HG02642 (cell line): ENCODE measurements at regions not wholly inside any gene's neighbourhood (a gene's known extent, or its start where the extent isn't known, plus 50 kb on each side); places are given as distances from the start of the nearest gene placed in this dataset.

Source experiments
- ATAC-seq: cut with Tn5 transposase; IDR thresholded peaks from one replicate; pipeline ENCODE4 v1.9.1; 2021; ENCODE audit warnings: mild to moderate bottlenecking; ENCODE audit not compliant: unreplicated experiment, poor library complexity

DNA sequence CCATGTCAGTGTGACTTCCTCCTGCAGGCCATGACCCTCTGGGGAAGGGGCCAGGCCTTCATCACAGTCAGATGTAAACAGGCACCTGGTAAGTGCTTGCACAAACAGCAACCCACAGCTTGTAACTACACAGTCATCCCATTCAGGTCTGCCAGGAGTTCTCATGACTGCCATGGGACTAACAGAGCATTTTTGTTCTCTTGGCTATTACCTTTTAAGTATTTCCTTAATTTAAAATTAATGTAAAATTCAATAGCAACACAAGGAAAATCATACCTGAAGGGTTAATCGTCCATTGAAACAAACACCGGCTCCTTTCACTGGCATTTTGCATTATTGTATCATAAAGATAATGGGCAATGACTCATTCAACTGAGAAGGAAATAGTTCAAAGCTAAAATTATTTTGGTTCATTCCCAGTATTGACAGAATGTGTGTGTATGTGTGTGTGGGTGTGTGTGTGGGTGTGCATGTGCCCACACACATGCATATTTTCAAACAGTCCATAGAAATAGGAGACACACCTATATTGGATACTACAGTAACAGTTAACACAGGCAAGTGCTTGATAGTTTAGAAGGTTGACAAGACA is 307.9 kb downstream of the WDR11 start:
- no peak for ATAC-seq

DNA sequence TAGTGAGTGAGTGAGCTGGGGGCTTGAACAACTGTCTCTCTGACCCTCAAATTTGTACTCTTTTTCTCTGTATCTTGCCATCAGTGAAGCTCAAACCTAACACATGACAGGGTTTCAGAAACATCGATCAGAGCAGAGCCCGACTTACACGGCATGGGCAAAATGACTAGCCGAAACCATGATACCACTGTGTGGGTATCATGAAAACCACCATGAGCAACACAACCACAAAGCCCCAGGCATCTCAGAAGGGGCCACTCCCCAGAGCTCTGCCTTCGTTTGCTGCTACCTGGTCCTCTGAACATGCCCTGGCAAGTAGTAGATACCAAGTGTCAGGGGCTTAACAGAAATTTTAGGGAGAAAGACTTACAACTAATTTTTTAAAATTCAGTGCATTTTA is 308.5 kb downstream of the WDR11 start:
- ATAC-seq = no peak

DNA sequence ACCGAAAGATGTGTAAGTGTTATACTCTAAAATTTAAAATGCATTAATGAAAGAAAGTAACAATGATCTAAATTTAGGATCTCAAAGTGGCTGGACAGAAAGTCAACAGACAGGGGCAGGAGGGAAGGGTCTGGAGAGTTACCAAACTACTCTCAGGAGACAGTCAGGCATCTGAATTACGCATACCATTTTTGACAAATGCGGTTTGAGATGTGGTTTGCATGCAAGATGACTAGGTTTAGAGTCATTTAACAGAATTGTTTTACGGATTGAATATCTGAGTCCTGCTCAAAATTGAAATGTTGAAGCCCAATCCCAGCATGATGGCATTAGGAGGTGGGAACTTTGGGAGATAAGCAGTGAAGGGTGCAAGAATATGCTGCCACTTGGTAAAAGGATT is 314.1 kb downstream of the WDR11 start:
- no peak for ATAC-seq

GRCh38 chr10:121167534-121168243 is 316.5 kb downstream of the WDR11 start:
- ATAC-seq = no peak

DNA sequence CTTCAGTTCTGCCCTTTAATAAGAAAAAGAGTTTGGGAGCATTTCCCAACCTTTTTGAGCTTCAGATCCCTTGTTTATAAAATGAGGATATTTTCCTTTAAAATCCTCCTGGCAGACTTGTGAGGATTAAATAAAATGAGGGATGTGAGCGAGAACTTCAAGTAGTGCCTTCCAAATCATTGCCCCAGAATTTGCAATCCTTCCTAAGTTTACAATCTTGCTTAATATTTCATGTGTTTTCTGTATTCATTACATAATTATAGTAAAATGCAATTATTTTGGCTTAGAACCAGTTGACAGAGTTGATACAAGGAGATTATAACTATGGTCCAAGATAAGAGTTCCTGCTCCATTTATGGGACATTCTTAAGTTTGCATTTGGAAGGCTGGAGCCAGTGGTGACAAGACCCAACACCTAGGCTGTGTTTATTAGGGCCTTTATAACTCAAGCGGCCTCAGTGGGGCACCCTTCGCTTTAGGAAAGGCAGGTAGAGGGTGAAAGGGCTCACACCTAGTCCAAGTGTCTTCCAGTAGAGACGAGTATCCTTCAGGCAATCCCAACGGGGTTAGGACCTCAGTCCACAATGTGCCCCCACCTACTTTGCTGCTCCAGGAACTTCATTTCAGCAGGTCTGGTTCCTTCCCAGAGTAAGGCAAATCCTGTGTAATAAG is 317.5 kb downstream of the WDR11 start:
- no peak for ATAC-seq

DNA sequence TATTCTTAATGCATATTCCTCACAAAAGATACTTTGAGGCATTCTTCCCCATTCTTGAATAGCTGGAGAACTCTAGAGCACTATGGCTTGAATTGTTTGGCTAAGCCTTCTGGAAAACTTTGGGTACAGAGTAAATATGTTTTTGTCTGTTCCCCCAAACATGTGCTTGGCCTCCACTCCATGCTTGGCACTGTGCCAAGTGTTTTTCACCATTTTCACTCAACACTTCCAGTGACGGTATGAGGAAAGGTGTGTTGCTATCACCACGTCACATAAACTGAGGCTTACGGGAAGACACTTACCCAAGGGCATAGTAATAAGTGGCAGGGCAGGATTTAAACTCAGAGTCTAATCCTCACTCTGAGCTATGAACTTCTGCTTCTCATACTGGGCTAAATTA is 318.2 kb downstream of the WDR11 start:
- ATAC-seq = no peak

DNA sequence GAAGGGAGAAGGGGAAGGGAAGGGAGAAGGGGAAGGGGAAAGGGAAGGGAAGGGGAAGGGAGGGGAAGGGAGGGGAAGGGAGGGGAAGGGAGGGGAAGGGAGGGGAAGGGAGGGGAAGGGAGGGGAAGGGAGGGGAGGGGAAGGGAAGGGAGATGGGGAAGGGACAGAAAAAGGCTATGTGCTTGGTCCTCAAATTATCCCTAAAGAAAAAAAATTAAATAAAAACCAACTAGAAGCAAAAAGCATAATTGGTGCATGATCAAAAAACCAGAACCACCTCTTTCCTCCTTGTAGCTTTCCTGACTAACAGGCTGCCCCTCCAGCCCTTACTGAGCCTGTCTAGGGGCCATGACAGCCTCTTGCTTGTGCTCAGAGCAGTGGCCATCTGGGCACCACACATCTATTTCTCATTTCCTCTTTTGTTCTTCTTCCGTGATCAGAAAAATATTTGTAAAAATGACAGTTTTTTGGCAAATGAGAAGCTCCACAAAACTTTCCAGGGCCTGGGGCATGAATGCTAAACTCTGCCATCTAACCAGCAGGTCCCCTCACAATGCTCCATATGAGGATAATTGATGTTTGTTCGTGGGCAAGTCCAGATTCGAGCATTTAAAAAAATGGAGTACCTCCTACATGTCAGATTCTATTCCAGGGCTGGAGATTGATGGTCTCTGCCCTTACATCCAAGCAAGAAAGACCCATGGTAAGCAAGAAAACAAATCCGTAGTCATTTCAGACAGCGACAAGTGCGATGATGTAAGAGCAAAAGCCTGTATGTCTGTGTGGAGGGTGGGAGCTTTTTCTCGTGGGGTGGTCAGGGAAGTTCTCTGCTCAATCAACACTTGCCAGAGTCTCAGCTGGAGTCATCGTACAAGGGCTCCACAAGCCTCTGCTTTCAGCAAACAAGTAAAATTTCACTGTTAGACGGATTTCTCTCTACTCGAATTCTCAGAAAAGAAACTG is 320.9 kb downstream of the WDR11 start:
- no peak for ATAC-seq

- no peak for ATAC-seq
Measured at GRCh38 chr10:121179006-121179405, 327.8 kb downstream of the WDR11 start.

DNA sequence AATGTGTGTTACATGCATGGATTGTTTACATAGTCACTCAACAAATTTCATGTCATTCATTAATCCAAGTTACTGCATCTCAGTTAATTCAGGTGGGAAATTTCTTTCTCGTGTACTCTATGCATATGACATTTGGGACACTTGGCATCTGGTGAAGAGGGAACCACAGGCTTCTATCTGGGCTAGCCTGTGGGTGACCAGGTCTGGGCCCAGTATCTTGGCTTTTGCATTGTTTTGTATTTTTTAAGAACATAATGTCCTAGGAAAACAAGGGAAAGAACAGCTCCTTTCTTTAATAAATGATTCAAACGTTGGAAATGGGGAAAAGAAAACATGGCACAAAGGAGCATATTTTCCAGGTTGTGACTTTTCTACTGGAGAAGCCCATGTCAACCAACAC is 331.1 kb downstream of the WDR11 start:
- ATAC-seq = no peak

GRCh38 chr10:121183236-121183635 is 332.1 kb downstream of the WDR11 start:
- no peak for ATAC-seq

DNA sequence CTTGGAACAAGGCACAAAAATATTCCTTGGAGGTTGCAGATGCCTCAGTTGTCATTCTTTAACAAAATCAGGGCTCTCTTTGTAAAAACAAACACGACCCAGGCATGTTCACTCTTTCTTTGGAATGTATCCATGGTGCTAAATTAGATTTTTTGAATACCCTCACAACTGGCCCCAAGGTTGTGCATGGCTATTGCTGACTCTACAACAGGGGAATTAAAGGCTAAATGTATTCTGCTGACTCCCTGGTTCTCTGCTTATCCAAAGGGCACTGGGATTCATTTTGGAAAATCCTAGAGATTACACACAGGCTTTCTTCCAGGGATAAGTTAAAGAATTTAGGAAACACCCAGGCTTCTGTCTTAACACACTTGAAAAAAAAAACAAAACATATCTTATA is 332.5 kb downstream of the WDR11 start:
- no peak for ATAC-seq

DNA sequence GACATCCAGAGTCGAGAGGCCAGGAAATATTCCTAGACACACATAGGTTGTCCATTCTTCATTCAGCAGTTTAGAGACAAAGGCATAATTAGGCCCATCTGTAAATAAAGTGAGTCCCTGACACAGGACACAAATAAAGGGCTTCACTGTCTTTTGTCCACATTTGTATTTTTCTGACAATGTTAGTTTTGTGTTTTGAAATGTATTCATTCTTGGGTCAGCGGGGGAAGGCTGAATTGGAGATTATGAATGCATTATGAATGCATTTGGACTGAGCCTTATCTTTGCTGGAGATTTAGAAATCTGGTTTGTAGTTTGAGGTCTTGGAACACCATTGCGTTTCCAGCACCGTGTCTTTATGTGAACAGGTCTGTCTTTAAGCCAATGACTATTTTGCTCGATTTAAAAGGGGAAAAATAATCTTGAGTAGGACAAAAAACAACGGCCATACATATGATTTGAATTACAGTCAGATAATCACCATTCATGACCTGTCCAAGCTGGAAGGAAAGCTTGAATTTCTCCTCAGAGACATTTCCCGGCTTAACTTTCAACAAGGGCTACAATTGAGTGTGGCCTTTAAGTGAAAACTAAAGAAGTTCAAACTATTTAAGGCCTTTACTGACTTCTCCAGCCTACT is 334.8 kb downstream of the WDR11 start:
- no peak for ATAC-seq

- no peak for ATAC-seq
Measured at GRCh38 chr10:121187391-121187790, 336.2 kb downstream of the WDR11 start.

DNA sequence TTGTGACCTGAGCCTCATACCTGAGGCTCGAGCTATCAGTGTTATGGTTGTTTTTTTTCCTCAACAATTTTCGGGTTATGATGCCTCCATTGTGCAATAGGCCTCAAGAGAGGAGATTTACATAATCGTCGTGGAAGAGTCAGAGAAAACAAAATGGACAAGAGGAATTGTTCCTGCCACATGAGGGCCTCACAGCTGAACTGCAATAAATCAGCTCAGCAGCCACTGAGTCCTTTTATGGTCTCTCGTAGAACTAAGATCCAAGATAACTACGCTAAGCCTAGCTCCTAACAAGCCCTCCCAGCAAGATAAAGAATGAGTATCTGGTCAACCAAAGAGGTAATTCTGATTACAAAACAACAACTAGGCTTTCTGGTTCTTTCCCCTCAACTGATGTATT is 336.8 kb downstream of the WDR11 start:
- ATAC-seq = no peak

GRCh38 chr10:121189066-121189465 is 337.9 kb downstream of the WDR11 start:
- ATAC-seq = no peak

- ATAC-seq = no peak
Measured at GRCh38 chr10:121194696-121195523, 343.7 kb downstream of the WDR11 start.

- ATAC-seq = no peak
Measured at GRCh38 chr10:121195524-121195910, 344.4 kb downstream of the WDR11 start.

GRCh38 chr10:121199081-121199480 is 347.9 kb downstream of the WDR11 start:
- no peak for ATAC-seq

- ATAC-seq = no peak
Measured at GRCh38 chr10:121205625-121206024, 354.5 kb downstream of the WDR11 start.
